ENCODE measurements at regions not wholly inside any gene's neighbourhood (a gene's known extent, or its start where the extent isn't known, plus 50 kb on each side); places are given as distances from the start of the nearest gene placed in this dataset.

DNA sequence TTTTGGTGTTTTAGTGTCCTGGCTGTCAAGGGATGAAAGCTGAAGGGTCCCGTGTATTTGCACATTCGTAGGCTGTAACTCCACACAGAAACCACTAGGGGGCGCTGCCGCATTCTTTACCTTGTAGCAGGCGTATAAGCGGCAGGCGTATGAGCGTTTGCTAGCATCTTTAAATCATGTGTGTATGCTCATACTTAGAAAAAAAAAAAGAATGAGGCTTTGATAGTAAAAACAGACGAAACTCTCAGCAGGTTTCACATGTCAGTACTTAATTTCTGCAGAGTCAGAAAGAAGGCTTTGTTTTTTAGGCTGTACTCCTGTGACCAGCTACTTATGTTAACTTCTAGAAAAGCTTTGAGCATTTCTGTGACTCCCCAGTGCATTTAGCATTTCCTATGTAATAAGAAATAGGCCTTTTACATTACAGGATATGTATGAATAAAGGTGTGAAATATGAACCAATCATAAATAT lies 218.8 kb upstream of the ADAMTSL1 start:
- Histone ChIP-seq H3K4me1 (ENCODE audit: control insufficient read depth, extremely low read depth, insufficient read depth, low read length) (peaks cover 3% of the 10 kb centered on the region), H3K9me3 (ENCODE audit: control insufficient read depth, insufficient read depth, low read depth, low read length) (no peaks in the 10 kb centered on the region), H3K4me2 (ENCODE audit: extremely low read depth, insufficient read depth, low read length) (no peak overlapping the region), H3K79me2 (ENCODE audit: control insufficient read depth, insufficient read depth, low read length) (no peaks in the 10 kb centered on the region), H3K9ac (ENCODE audit: insufficient read depth, low read length) (no peak overlapping the region), H3K4me3 (replicated peaks in 1 of 4; ENCODE audit: control extremely low read depth in 1 of 4, insufficient read depth in 1 of 4, low read depth in 3 of 4, low read length in 4 of 4) (no peak overlapping the region), H3K27me3 (ENCODE audit: control insufficient read depth, insufficient read depth, low read length) (no peaks in the 10 kb centered on the region), H3K27ac (ENCODE audit: insufficient read depth, low read length) (no peak overlapping the region), H4K20me1 (ENCODE audit: control insufficient read depth, extremely low read depth, insufficient read depth, low read length) (no peaks in the 10 kb centered on the region), H3K36me3 (ENCODE audit: control insufficient read depth, insufficient read depth, low read length) (no peaks in the 10 kb centered on the region), H2AFZ (ENCODE audit: low read length) (no peak overlapping the region)
- DNase-seq (ENCODE audit: low read depth in 2 of 2), result peak; percentile 72 to 89
- TF ChIP-seq, protein P1, sequence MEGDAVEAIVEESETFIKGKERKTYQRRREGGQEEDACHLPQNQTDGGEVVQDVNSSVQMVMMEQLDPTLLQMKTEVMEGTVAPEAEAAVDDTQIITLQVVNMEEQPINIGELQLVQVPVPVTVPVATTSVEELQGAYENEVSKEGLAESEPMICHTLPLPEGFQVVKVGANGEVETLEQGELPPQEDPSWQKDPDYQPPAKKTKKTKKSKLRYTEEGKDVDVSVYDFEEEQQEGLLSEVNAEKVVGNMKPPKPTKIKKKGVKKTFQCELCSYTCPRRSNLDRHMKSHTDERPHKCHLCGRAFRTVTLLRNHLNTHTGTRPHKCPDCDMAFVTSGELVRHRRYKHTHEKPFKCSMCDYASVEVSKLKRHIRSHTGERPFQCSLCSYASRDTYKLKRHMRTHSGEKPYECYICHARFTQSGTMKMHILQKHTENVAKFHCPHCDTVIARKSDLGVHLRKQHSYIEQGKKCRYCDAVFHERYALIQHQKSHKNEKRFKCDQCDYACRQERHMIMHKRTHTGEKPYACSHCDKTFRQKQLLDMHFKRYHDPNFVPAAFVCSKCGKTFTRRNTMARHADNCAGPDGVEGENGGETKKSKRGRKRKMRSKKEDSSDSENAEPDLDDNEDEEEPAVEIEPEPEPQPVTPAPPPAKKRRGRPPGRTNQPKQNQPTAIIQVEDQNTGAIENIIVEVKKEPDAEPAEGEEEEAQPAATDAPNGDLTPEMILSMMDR (conservative IDR thresholded peaks at IDR 0.05 in 1 of 2, IDR thresholded peaks at IDR 0.05 in 1 of 2; ENCODE audit: low read depth in 1 of 2, low read length in 2 of 2), result peak; percentile 90 to 98
- TF ChIP-seq EZH2 (IDR thresholded peaks at IDR 0.05; ENCODE audit: low read length, missing control alignments), result no peak

DNA sequence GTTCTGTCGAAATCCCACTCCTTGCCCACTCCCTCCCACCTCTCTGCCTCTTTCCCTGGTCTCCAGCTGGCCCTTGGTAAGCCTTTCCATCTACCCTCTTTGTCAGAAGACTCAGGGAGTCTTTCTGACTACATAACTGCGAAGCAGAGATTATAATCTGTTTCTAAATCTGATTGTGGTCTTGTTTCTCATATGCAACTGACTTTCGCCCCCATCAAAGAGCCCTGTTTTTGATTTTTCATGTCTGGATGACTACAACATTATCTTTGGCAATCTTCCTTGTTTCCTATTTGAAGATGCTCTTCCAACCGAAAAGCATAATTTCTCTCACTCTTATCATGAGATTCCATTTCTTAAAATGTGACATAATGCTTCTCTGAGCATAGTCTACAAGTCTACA lies 218.2 kb upstream of the ADAMTSL1 start:
- H2AFZ ChIP-seq (ENCODE audit: low read length), result no peak overlapping the region
- H3K79me2 ChIP-seq (ENCODE audit: control insufficient read depth, insufficient read depth, low read length), result no peaks in the 10 kb centered on the region
- H3K27ac ChIP-seq (ENCODE audit: insufficient read depth, low read length), result no peak overlapping the region
- DNase-seq (ENCODE audit: low read depth in 2 of 2), result peak in 1 of 2 donors; percentile 38
- no peak overlapping the region for H3K4me2 ChIP-seq (ENCODE audit: extremely low read depth, insufficient read depth, low read length)
- H3K36me3 ChIP-seq (ENCODE audit: control insufficient read depth, insufficient read depth, low read length), result no peaks in the 10 kb centered on the region
- peaks cover 3% of the 10 kb centered on the region for H3K4me1 ChIP-seq (ENCODE audit: control insufficient read depth, extremely low read depth, insufficient read depth, low read length)
- TF ChIP-seq EZH2 (IDR thresholded peaks at IDR 0.05; ENCODE audit: low read length, missing control alignments), result no peak
- TF ChIP-seq, protein P1 (conservative IDR thresholded peaks at IDR 0.05 in 1 of 2, IDR thresholded peaks at IDR 0.05 in 1 of 2; ENCODE audit: low read depth in 1 of 2, low read length in 2 of 2), result no peak
- H4K20me1 ChIP-seq (ENCODE audit: control insufficient read depth, extremely low read depth, insufficient read depth, low read length), result no peaks in the 10 kb centered on the region
- H3K9me3 ChIP-seq (ENCODE audit: control insufficient read depth, insufficient read depth, low read depth, low read length), result no peaks in the 10 kb centered on the region
- no peak overlapping the region for H3K9ac ChIP-seq (ENCODE audit: insufficient read depth, low read length)
- no peaks in the 10 kb centered on the region for H3K27me3 ChIP-seq (ENCODE audit: control insufficient read depth, insufficient read depth, low read length)
- H3K4me3 ChIP-seq (replicated peaks in 1 of 4; ENCODE audit: control extremely low read depth in 1 of 4, insufficient read depth in 1 of 4, low read depth in 3 of 4, low read length in 4 of 4), result no peak overlapping the region

DNA sequence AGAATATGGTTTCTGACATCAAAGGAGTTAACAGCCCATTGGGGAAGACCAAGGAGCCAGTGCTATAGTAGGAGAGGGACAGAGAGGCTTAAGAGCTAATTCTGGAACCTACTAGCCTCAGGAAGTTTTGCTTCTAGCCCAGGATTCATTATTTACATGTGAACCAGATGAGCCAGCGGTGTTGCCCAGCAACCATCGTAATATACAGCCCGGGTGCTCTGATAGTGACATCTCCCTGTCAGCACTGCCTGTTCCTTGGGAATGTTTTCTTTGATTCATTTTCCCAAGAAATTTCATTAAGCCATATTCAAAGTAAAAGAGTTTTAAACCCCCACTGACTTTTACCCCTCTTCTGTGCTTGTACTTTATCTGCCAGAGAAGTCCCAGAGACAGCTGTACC lies 217.4 kb upstream of the ADAMTSL1 start:
- no peaks in the 10 kb centered on the region for H4K20me1 ChIP-seq (ENCODE audit: control insufficient read depth, extremely low read depth, insufficient read depth, low read length)
- no peak overlapping the region for H3K27ac ChIP-seq (ENCODE audit: insufficient read depth, low read length)
- peak in 1 of 2 donors; percentile 55 for DNase-seq (ENCODE audit: low read depth in 2 of 2)
- H3K4me1 ChIP-seq (ENCODE audit: control insufficient read depth, extremely low read depth, insufficient read depth, low read length), result peaks cover 3% of the 10 kb centered on the region
- no peaks in the 10 kb centered on the region for H3K79me2 ChIP-seq (ENCODE audit: control insufficient read depth, insufficient read depth, low read length)
- H2AFZ ChIP-seq (ENCODE audit: low read length), result no peak overlapping the region
- H3K9ac ChIP-seq (ENCODE audit: insufficient read depth, low read length), result no peak overlapping the region
- no peaks in the 10 kb centered on the region for H3K36me3 ChIP-seq (ENCODE audit: control insufficient read depth, insufficient read depth, low read length)
- no peak overlapping the region for H3K4me3 ChIP-seq (replicated peaks in 1 of 4; ENCODE audit: control extremely low read depth in 1 of 4, insufficient read depth in 1 of 4, low read depth in 3 of 4, low read length in 4 of 4)
- no peak overlapping the region for H3K4me2 ChIP-seq (ENCODE audit: extremely low read depth, insufficient read depth, low read length)
- no peaks in the 10 kb centered on the region for H3K27me3 ChIP-seq (ENCODE audit: control insufficient read depth, insufficient read depth, low read length)
- no peaks in the 10 kb centered on the region for H3K9me3 ChIP-seq (ENCODE audit: control insufficient read depth, insufficient read depth, low read depth, low read length)
- TF ChIP-seq, protein P1 (conservative IDR thresholded peaks at IDR 0.05 in 1 of 2, IDR thresholded peaks at IDR 0.05 in 1 of 2; ENCODE audit: low read depth in 1 of 2, low read length in 2 of 2), result no peak
- no peak for TF ChIP-seq EZH2 (IDR thresholded peaks at IDR 0.05; ENCODE audit: low read length, missing control alignments)
